ENCODE measurements at regions not wholly inside any gene's neighbourhood (a gene's known extent, or its start where the extent isn't known, plus 50 kb on each side); places are given as distances from the start of the nearest gene placed in this dataset.
A peak's percentile ranks its signal among the peaks of the same experiment; 100 is the strongest.
"Not testable (repeated sequence)": the region's sequence is repeated elsewhere in the genome, so short reads cannot be mapped to it uniquely, and the experiment has no call there.

DNA sequence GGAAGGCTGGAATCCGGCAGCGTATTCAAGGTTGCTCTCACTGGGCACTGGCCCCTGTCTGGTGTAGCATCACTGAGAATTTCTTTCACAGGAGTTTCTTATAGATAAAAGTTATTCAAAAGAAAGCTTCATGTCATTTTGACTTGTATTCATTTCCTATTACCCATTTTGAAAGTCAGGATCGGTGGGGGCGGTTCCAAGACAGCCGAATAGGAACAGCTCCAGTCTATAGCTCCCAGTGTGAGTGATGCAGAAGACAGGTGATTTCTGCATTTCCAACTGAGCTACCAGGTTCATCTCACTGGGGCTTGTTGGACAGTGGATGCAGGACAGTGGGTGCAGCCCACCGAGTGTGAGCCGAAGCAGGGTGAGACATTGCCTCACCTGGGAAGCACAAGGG, 51.5 kb upstream of the CDC42EP3 start:
- not testable (repeated sequence) for H3K4me3 ChIP-seq (ENCODE audit: low read depth, low read length); DNase-seq (ENCODE audit: low read depth)

DNA sequence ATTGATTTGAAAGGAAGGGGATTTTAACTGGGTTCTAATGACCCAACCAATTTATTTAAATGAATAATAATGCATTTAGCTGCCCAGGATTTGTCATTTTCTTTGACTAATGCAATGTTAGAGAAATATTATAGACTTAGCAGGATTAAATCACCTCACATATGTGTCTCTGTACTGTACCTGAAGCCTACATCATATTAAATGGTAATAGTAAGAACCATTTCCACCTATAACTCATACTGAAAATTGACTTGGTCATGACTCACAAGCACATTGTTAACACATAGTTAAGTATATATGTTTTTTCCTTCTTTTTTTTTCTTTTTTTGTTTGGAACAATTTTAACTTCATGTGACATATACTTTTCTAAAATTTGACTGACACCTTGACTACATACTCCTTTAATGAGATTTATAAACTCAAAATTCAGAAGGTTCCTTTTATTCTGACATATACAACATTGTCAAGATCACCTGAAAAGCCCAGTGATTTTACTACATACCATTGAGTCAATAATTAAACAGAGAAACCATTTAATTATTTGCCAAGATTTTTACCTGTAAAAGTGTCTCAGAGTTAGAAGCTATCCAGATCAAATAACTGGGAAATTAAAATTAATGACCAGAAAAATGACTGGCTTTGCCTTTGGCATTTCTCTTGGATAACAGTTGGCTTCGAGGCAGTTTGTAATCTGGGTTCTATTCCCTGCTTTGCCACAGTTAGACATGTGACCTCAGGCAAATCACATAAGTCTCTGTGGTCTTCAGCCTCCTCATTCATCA, 58.8 kb upstream of the CDC42EP3 start:
- DNase-seq (ENCODE audit: low read depth): no peak
- TF ChIP-seq, protein P1, sequence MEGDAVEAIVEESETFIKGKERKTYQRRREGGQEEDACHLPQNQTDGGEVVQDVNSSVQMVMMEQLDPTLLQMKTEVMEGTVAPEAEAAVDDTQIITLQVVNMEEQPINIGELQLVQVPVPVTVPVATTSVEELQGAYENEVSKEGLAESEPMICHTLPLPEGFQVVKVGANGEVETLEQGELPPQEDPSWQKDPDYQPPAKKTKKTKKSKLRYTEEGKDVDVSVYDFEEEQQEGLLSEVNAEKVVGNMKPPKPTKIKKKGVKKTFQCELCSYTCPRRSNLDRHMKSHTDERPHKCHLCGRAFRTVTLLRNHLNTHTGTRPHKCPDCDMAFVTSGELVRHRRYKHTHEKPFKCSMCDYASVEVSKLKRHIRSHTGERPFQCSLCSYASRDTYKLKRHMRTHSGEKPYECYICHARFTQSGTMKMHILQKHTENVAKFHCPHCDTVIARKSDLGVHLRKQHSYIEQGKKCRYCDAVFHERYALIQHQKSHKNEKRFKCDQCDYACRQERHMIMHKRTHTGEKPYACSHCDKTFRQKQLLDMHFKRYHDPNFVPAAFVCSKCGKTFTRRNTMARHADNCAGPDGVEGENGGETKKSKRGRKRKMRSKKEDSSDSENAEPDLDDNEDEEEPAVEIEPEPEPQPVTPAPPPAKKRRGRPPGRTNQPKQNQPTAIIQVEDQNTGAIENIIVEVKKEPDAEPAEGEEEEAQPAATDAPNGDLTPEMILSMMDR (IDR thresholded peaks at IDR 0.05; ENCODE audit: insufficient read depth, low read depth, low read length): no peak
- no peak overlapping the region for H3K4me3 ChIP-seq (ENCODE audit: low read depth, low read length)

DNA sequence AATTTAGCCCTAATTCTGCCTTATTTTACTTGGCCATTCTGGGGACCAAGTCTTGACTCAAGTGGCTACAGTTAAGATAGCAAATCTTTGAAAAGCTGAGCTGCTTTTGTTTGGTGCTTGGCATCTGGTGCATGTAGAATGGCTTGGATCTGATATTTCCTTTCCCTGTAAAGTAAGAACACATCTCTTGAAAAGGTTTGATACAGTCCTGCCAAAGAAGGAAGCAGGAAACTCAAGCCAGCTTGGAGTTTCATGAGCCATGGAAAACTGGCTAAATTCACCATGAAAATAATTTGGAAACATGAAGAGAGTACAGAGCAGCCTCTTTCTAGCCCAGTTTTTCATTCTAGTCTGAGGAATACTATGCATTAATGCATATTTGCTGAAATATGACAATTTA, 61.0 kb upstream of the CDC42EP3 start:
- DNase-seq (ENCODE audit: low read depth); H3K4me3 ChIP-seq (ENCODE audit: low read depth, low read length): not testable (repeated sequence)

DNA sequence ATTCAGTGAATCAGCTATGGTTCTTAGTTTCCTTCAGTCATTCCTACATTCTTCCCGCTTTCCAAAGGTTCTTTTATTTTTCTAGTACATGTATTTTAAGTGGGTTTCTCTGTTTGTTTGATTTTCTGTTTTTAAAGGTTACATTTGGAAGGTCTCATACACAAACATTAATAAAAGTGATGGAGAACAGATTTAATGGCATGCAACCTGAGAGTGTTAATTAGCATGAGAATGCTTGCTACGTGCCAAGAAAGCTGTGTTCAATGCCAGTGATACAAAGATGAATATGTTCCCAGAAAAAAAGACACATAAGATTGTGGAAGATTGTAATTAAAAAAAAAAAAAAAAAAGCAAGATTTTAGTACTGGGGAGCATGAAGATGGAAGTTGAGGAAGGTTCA, 61.8 kb upstream of the CDC42EP3 start:
- no peak for DNase-seq (ENCODE audit: low read depth)
- no peak overlapping the region for H3K4me3 ChIP-seq (ENCODE audit: low read depth, low read length)
- TF ChIP-seq, protein P1 (IDR thresholded peaks at IDR 0.05; ENCODE audit: insufficient read depth, low read depth, low read length): no peak

DNA sequence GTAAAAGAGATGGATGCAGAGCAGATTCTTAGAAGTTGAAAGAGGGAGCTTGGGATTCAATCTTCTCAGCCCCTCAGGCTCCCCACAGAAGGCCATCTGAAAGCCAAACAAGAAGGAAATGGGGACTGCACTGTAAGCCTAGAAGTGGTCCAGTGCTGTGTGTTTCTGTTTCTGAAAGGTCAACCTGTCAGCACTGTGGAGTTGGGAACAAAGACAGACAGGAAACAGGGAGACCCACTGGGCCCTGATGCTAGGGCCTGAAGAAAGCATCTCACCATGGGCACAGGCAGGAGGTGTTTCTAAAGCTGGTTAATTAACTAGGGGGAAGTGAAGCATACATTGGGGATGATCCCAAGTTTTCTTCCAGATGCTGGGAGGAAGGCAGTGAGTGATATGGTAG, 62.5 kb upstream of the CDC42EP3 start:
- H3K4me3 ChIP-seq (ENCODE audit: low read depth, low read length); DNase-seq (ENCODE audit: low read depth): not testable (repeated sequence)

DNA sequence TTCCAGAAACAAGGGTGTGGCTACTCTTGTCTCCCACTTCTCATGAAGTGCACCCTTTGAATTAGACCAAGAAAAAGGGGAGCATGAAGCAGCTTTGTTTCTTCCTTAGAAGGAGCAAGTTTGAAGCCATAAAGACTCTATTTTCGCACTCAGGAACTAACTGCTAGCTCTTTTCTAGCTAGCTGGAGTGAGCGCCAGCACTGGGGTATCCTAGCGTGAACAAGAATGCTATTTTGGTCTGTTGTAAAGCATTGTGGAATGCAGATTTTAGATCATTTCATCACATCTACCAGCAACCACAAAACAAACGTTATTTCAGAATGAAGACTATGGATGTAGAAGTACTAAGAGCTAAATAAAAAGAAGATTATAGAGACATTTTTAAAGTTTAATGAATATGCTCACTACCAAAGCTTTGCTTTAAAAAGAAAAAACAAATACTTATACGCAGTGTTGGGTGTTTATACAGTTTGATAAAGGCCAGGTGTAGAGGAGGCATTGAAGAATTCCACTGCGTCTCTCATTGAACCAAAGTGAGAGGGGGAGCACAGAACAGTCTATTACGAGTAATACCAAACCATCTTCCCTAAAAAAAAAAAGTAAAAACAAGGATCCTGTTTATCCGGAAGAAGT, 63.6 kb upstream of the CDC42EP3 start:
- DNase-seq (ENCODE audit: low read depth): peak; percentile 55
- not testable (repeated sequence) for H3K4me3 ChIP-seq (ENCODE audit: low read depth, low read length)

DNA sequence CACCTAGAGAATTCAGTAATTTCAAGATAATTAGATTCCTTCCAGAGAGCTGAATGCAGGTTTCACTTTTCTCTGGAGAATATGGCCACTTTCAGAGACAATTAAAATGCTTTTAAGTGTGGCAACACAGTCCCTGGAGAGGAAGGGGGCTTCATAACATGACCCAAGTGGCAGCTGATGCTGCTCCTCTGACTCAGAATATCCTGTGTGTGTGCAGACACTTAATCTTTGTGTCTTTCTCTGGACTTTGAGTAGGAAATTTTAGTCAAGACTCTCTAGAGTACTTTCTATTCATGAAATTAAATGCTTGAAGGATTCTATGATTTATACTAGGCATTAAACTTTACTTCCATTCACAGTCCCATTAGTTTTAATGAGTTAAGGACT, 64.1 kb upstream of the CDC42EP3 start:
- DNase-seq (ENCODE audit: low read depth): peak; percentile 25
- not testable (repeated sequence) for H3K4me3 ChIP-seq (ENCODE audit: low read depth, low read length)

DNA sequence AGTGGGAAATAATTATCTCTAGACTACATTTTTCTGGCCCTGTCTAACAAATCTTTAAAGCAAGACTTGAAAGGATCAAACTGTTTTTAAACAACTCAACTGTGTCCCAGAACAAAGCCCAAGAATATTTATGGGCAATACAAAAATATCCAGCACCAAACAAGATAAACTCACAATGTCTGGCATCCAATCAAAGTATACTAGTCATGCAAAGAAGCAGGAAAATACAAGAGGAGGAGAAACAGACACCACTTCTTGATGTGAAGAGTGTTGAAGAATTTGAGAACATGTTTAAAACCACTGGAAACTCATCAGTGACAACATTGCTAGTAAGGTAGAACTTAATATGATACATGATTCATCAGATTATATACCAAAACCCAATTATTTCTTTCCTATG, 66.1 kb upstream of the CDC42EP3 start:
- DNase-seq (ENCODE audit: low read depth): peak; percentile 22
- TF ChIP-seq, protein P1 (IDR thresholded peaks at IDR 0.05; ENCODE audit: insufficient read depth, low read depth, low read length): no peak
- H3K4me3 ChIP-seq (ENCODE audit: low read depth, low read length): no peak overlapping the region

DNA sequence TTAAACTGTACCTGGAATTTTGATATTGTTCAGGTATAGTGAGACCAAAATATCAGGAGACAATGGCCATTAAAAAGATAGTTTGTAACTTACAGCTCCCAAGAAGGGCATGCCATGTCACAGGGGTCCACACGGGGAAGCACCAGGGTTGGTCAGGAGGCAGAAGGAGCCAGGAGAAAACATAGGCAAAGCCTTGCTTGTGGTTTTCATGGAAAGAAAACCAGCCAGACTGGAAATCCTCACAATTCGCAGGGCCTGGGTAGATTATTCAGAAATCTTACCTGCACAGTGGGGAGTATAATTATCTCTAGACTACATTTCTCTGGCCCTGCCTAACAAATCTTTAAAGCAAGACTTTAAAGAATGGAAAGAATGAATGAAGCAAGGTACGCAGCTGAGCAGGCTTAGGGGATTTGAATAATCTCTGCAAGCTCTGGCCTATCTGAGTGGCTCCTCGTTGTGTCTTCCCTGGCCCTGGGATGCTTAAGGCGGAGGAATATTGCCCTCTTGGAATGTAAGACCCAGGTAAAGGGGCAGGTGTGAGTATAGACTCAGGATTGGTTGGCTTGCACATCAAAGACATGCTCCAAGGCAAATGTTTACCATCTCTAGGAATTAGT, 66.9 kb upstream of the CDC42EP3 start:
- no peak overlapping the region for H3K4me3 ChIP-seq (ENCODE audit: low read depth, low read length)
- DNase-seq (ENCODE audit: low read depth): no peak
- TF ChIP-seq, protein P1 (IDR thresholded peaks at IDR 0.05; ENCODE audit: insufficient read depth, low read depth, low read length): no peak

All from fibroblast of villous mesenchyme (primary cell).